IMR-90 (cell line): ENCODE measurements at regions not wholly inside any gene's neighbourhood (a gene's known extent, or its start where the extent isn't known, plus 50 kb on each side); places are given as distances from the start of the nearest gene placed in this dataset.

ENCODE experiments used
- ATAC-seq: fragments of 200-7000 bp; cut with Tn5 transposase; 2 replicates; pipeline ENCODE4 v1.9.1; 2020; ENCODE audit warnings: low read depth, mild to moderate bottlenecking, moderate library complexity
- BruUV-seq: library from RNA; stranded (reverse); fragments of 400-500 nt; replicated peaks from 2 replicates; lab custom pipeline; 2021; lab: Mats Ljungman, UMichigan
- CTCF ChIA-PET: fragments of 300-600 bp; formaldehyde crosslinking; extraction: SDS; loops from one replicate; lab custom pipeline; 2021; ENCODE audit warnings: antibody characterized with exemption; lab: Yijun Ruan, JAX
- POLR2A ChIA-PET: fragments of 300-600 bp; sonication (Branson Sonifier 250); formaldehyde crosslinking; loops from one replicate; lab custom pipeline; 2022; ENCODE audit warnings: antibody characterized with exemption; ENCODE audit not compliant: unreplicated experiment; lab: Charles Lee
- DNase-seq: peaks from one replicate; pipeline ENCODE4 v3.0.0; 2013
- H2AFZ ChIP-seq: replicated peaks from 2 replicates; pipeline ENCODE3; 2013; ENCODE audit warnings: low read length, mild to moderate bottlenecking; ENCODE audit not compliant: poor library complexity
- H2AK5ac ChIP-seq: 2 replicates; pipeline ENCODE4 v1.6.1; 2013; ENCODE audit warnings: low read depth, low read length, inconsistent platforms
- H2AK9ac ChIP-seq: replicated peaks from 2 replicates; pipeline ENCODE3; 2013; ENCODE audit warnings: mild to moderate bottlenecking, low read depth, low read length, moderate library complexity; ENCODE audit not compliant: poor library complexity
- H2BK120ac ChIP-seq: 2 replicates; pipeline ENCODE4 v1.6.1; 2013; ENCODE audit warnings: low read depth, low read length, inconsistent platforms
- H2BK15ac ChIP-seq: 3 replicates; pipeline ENCODE4 v1.6.1; 2013; ENCODE audit warnings: low read depth, low read length, inconsistent platforms
- H2BK20ac ChIP-seq: 2 replicates; pipeline ENCODE4 v1.6.1; 2013; ENCODE audit warnings: low read depth, mild to moderate bottlenecking, inconsistent platforms, low read length, moderate library complexity
- H2BK5ac ChIP-seq: 2 replicates; pipeline ENCODE4 v1.6.1; 2013; ENCODE audit warnings: mild to moderate bottlenecking, low read depth, low read length, inconsistent platforms; ENCODE audit not compliant: poor library complexity, severe bottlenecking
- H3K14ac ChIP-seq: replicated peaks from 2 replicates; pipeline ENCODE4 v1.6.1; 2013; ENCODE audit warnings: low read depth, low read length, inconsistent platforms
- H3K18ac ChIP-seq: 2 replicates; pipeline ENCODE4 v1.6.1; 2013; ENCODE audit warnings: low read depth, low read length, control low read depth
- H3K23ac ChIP-seq: 2 replicates; pipeline ENCODE4 v1.6.1; 2013; ENCODE audit warnings: low read depth, low read length, inconsistent platforms
- H3K27ac ChIP-seq: 2 replicates; pipeline ENCODE4 v1.5.1; 2013; ENCODE audit warnings: mild to moderate bottlenecking, control low read depth, low read length; ENCODE audit not compliant: insufficient read depth
- H3K27me3 ChIP-seq: 2 replicates; pipeline ENCODE4 v1.6.1; 2013; ENCODE audit warnings: low read length; ENCODE audit not compliant: control insufficient read depth, insufficient read depth
- H3K36me3 ChIP-seq: 2 replicates; pipeline ENCODE4 v1.6.1; 2013; ENCODE audit warnings: low read length, mixed read lengths; ENCODE audit not compliant: control insufficient read depth, insufficient read depth
- H3K4ac ChIP-seq: 2 replicates; pipeline ENCODE4 v1.6.1; 2013; ENCODE audit warnings: low read depth, low read length, inconsistent platforms
- H3K4me1 ChIP-seq: 2 replicates; pipeline ENCODE4 v1.6.1; 2013; ENCODE audit warnings: low read length, mixed read lengths; ENCODE audit not compliant: control insufficient read depth, insufficient read depth
- H3K4me2 ChIP-seq: 2 replicates; pipeline ENCODE4 v1.6.1; 2013; ENCODE audit warnings: low read depth, mild to moderate bottlenecking, control low read depth, low read length, moderate library complexity
- H3K4me3 ChIP-seq: 2 replicates; pipeline ENCODE4 v1.5.1; 2013; ENCODE audit warnings: low read depth, mild to moderate bottlenecking, control low read depth, low read length, moderate library complexity; ENCODE audit not compliant: insufficient read depth
- H3K56ac ChIP-seq: 2 replicates; pipeline ENCODE4 v1.6.1; 2013; ENCODE audit warnings: low read length, inconsistent platforms; ENCODE audit not compliant: insufficient read depth; ENCODE audit errors: extremely low read depth
- H3K79me1 ChIP-seq, 2 experiments: 2 replicates each; pipeline ENCODE4 v1.6.1; 2013; ENCODE audit warnings: low read length in 2 of 2, inconsistent platforms in 1 of 2, low read depth in 1 of 2
- H3K9ac ChIP-seq: 2 replicates; pipeline ENCODE4 v1.6.1; 2013; ENCODE audit warnings: low read depth, low read length, control low read depth
- H3K9me1 ChIP-seq: 2 replicates; pipeline ENCODE4 v1.6.1; 2013; ENCODE audit warnings: low read length, inconsistent platforms; ENCODE audit not compliant: insufficient read depth
- H3K9me3 ChIP-seq: 2 replicates; pipeline ENCODE4 v1.6.1; 2013; ENCODE audit warnings: low read length; ENCODE audit not compliant: control insufficient read depth, insufficient read depth
- H4K20me1 ChIP-seq: 2 replicates; pipeline ENCODE4 v1.6.1; 2013; ENCODE audit warnings: low read length, inconsistent platforms; ENCODE audit not compliant: insufficient read depth
- H4K5ac ChIP-seq: 2 replicates; pipeline ENCODE4 v1.6.1; 2013; ENCODE audit warnings: mild to moderate bottlenecking, low read depth, low read length, control low read depth
- H4K8ac ChIP-seq, 2 experiments: 2 replicates each; pipeline ENCODE4 v1.6.1; 2013; ENCODE audit warnings: low read depth in 2 of 2, low read length in 2 of 2, control low read depth in 1 of 2, inconsistent platforms in 1 of 2
- H4K91ac ChIP-seq: 2 replicates; pipeline ENCODE4 v1.6.1; 2013; ENCODE audit warnings: low read depth, low read length, inconsistent platforms; ENCODE audit not compliant: insufficient read depth
- BHLHE40 ChIP-seq: fragments of 150-350 bp; IDR thresholded peaks from 2 replicates; pipeline ENCODE4 v1.6.1; 2016; ENCODE audit warnings: mild to moderate bottlenecking, low read depth, low read length
- CTCF ChIP-seq: conservative IDR thresholded peaks from 2 replicates; pipeline ENCODE4 v1.5.1; 2012; ENCODE audit warnings: mild to moderate bottlenecking, low read depth, low read length, improper control_type of control experiment
- FOS ChIP-seq: fragments of 150-350 bp; IDR thresholded peaks from 2 replicates; pipeline ENCODE4 v1.6.1; 2016; ENCODE audit warnings: low read depth, low read length
- MAZ ChIP-seq: IDR thresholded peaks from 2 replicates; pipeline ENCODE4 v1.6.1; 2012; ENCODE audit warnings: low read depth, mild to moderate bottlenecking, low read length, improper control_type of control experiment, moderate library complexity, borderline replicate concordance
- MXI1 ChIP-seq: IDR thresholded peaks from 2 replicates; pipeline ENCODE4 v1.6.1; 2012; ENCODE audit warnings: low read depth, mild to moderate bottlenecking, low read length, moderate library complexity, borderline replicate concordance
- RAD21 ChIP-seq: IDR thresholded peaks from 2 replicates; pipeline ENCODE4 v1.6.1; 2012; ENCODE audit warnings: low read length, improper control_type of control experiment
- RCOR1 ChIP-seq: IDR thresholded peaks from 2 replicates; pipeline ENCODE4 v1.6.1; 2012; ENCODE audit warnings: mild to moderate bottlenecking, low read length, improper control_type of control experiment; ENCODE audit not compliant: insufficient replicate concordance
- RFX5 ChIP-seq: IDR thresholded peaks from 2 replicates; pipeline ENCODE4 v1.8.0; 2012; ENCODE audit warnings: low read depth, mild to moderate bottlenecking, low read length, moderate library complexity
- SMC3 ChIP-seq: fragments of 150-350 bp; IDR thresholded peaks from 2 replicates; pipeline ENCODE4 v1.6.1; 2016; ENCODE audit warnings: low read depth, mild to moderate bottlenecking, antibody characterized with exemption, low read length, moderate library complexity
- WGBS, 2 experiments: methylation state at CpG; one replicate each; pipeline versions ENCODE4 v1.1.5 to v1.1.7; 2013; ENCODE audit warnings: missing lambda C conversion rate in 2 of 2; ENCODE audit not compliant: insufficient read length in 1 of 2; ENCODE audit errors: extremely low coverage in 2 of 2; 5-methylcytosine and 5-hydroxymethylcytosine counted together
- dilution Hi-C: fragments of 300-500 bp; cut with HindIII; formaldehyde crosslinking; loops from one replicate; pipeline ENCODE4 v1.14.3; 2018; ENCODE audit warnings: low sequenced_read_pairs; ENCODE audit not compliant: unreplicated experiment
- in situ Hi-C: fragments of 300-500 bp; cut with MboI; formaldehyde crosslinking; loops from 3 replicates; pipeline ENCODE4 v1.14.3; 2019; ENCODE audit warnings: low sequenced_read_pairs, inconsistent platforms, mixed read lengths
- intact Hi-C: fragments of 100-400 bp; cut with micrococcal nuclease; formaldehyde crosslinking; loops from 2 replicates; pipeline ENCODE4 v1.10.0; 2022
- TF ChIP-seq, protein P1 (sequence below): fragments of 150-350 bp; IDR thresholded peaks from 2 replicates; pipeline ENCODE4 v1.6.1; 2017; ENCODE audit warnings: mild to moderate bottlenecking, antibody characterized with exemption, low read length, low read depth
- TF ChIP-seq, protein P2 (sequence below): fragments of 150-350 bp; IDR thresholded peaks from 2 replicates; pipeline ENCODE4 v1.6.1; 2016; ENCODE audit warnings: low read depth, mild to moderate bottlenecking, low read length, moderate library complexity, borderline replicate concordance

DNA sequence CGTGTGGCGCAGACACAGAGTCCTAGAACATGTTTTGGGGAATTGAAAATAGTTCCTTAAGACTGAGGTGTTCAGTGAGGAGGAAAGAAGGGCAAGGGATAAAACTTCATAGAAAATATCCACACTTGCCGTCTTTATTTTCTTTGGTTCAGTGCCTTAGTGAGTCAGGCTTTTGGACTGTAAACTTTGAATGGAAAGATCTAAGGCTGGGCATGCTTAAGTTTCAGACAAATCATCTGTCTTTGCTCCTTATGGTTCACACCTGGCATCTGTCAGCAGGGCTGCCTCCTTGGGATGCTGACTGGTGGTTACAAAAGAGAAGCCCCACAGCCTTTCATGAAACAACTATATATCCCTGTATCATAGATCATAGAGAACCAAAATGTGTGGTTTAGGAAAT, 136.3 kb upstream of the PRICKLE1 start:
- CTCF ChIA-PET, result no interaction called here
- Histone ChIP-seq H2AFZ (no peak overlapping the region), H4K91ac (no peak overlapping the region), H3K4me1 (peaks cover 3% of the 10 kb centered on the region; the same call in 1 of the 2 replicates), H2BK15ac (no peak overlapping the region), H2AK9ac (no peak overlapping the region), H3K4me2 (no peak overlapping the region), H4K20me1 (no peaks in the 10 kb centered on the region), H3K9me3 (peaks cover 14% of the 10 kb centered on the region), H2BK5ac (peak overlapping the region; percentile 60), H3K14ac (no peak overlapping the region), H3K27me3 (no peaks in the 10 kb centered on the region), H3K18ac (peak overlapping the region; percentile 40; the same call in 1 of the 2 replicates), H3K4ac (peak overlapping the region; percentile 42; the same call in 1 of the 2 replicates), H2BK120ac (peak overlapping the region; percentile 50; the same call in 1 of the 2 replicates), H2AK5ac (no peak overlapping the region), H3K9ac (no peak overlapping the region), H4K5ac (no peak overlapping the region), H3K23ac (no peak overlapping the region), H3K4me3 (no peak overlapping the region), H4K8ac (no peak overlapping the region), H3K9me1 (no peaks in the 10 kb centered on the region), H3K36me3 (no peaks in the 10 kb centered on the region), H2BK20ac (peak overlapping the region; percentile 11; the same call in 1 of the 2 replicates), H3K27ac (peak overlapping the region; percentile 66; the same call in 1 of the 2 replicates), H3K79me1 (no peaks in the 10 kb centered on the region), H3K56ac (no peak overlapping the region)
- ATAC-seq (peak; percentile 93), DNase-seq (peak; percentile 94)
- no CpG with 5 or more reads among the region's 3 CpGs for whole genome bisulfite sequencing, 2 experiments
- intact Hi-C loops, result no loop called here
- TF ChIP-seq SMC3 (no peak), CTCF (no peak), RAD21 (no peak), RFX5 (no peak), MAZ (no peak), RCOR1 (peak; percentile 72), FOS (peak; percentile 71; the same call in 1 of the 2 replicates), MXI1 (no peak), BHLHE40 (peak; percentile 77)
- TF ChIP-seq, protein P1, sequence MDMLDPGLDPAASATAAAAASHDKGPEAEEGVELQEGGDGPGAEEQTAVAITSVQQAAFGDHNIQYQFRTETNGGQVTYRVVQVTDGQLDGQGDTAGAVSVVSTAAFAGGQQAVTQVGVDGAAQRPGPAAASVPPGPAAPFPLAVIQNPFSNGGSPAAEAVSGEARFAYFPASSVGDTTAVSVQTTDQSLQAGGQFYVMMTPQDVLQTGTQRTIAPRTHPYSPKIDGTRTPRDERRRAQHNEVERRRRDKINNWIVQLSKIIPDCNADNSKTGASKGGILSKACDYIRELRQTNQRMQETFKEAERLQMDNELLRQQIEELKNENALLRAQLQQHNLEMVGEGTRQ, result no peak
- TF ChIP-seq, protein P2, sequence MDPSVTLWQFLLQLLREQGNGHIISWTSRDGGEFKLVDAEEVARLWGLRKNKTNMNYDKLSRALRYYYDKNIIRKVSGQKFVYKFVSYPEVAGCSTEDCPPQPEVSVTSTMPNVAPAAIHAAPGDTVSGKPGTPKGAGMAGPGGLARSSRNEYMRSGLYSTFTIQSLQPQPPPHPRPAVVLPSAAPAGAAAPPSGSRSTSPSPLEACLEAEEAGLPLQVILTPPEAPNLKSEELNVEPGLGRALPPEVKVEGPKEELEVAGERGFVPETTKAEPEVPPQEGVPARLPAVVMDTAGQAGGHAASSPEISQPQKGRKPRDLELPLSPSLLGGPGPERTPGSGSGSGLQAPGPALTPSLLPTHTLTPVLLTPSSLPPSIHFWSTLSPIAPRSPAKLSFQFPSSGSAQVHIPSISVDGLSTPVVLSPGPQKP, result no peak
- in situ Hi-C loops, result no loop called here
- dilution Hi-C loops, result no loop called here
- no TSS peak for BruUV-seq
- POLR2A ChIA-PET, result no interaction called here
